ENCODE measurements at regions not wholly inside any gene's neighbourhood (a gene's known extent, or its start where the extent isn't known, plus 50 kb on each side); places are given as distances from the start of the nearest gene placed in this dataset.

GRCh38 chr5:118698774-118699173, 289.6 kb downstream of the DTWD2 start:
- no peak for DNase-seq (ENCODE audit: low spot score)
- TF ChIP-seq, protein P1, sequence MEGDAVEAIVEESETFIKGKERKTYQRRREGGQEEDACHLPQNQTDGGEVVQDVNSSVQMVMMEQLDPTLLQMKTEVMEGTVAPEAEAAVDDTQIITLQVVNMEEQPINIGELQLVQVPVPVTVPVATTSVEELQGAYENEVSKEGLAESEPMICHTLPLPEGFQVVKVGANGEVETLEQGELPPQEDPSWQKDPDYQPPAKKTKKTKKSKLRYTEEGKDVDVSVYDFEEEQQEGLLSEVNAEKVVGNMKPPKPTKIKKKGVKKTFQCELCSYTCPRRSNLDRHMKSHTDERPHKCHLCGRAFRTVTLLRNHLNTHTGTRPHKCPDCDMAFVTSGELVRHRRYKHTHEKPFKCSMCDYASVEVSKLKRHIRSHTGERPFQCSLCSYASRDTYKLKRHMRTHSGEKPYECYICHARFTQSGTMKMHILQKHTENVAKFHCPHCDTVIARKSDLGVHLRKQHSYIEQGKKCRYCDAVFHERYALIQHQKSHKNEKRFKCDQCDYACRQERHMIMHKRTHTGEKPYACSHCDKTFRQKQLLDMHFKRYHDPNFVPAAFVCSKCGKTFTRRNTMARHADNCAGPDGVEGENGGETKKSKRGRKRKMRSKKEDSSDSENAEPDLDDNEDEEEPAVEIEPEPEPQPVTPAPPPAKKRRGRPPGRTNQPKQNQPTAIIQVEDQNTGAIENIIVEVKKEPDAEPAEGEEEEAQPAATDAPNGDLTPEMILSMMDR (IDR thresholded peaks at IDR 0.05; ENCODE audit: borderline replicate concordance, control extremely low read depth, extremely low read depth, insufficient read depth, missing control alignments): no peak
- in situ Hi-C loops (cut with MboI; ENCODE audit: low sequenced_read_pairs, unreplicated experiment): no loop called here

- TF ChIP-seq, protein P1 (IDR thresholded peaks at IDR 0.05; ENCODE audit: borderline replicate concordance, control extremely low read depth, extremely low read depth, insufficient read depth, missing control alignments): no peak
- in situ Hi-C loops (cut with MboI; ENCODE audit: low sequenced_read_pairs, unreplicated experiment): no loop called here
- DNase-seq (ENCODE audit: low spot score): no peak
Observed at GRCh38 chr5:118696076-118696475, 292.3 kb downstream of the DTWD2 start.

- no peak for DNase-seq (ENCODE audit: low spot score)
- in situ Hi-C loops (cut with MboI; ENCODE audit: low sequenced_read_pairs, unreplicated experiment): no loop called here
- TF ChIP-seq, protein P1 (IDR thresholded peaks at IDR 0.05; ENCODE audit: borderline replicate concordance, control extremely low read depth, extremely low read depth, insufficient read depth, missing control alignments): no peak
Observed at GRCh38 chr5:118692811-118693342, 295.5 kb downstream of the DTWD2 start.

DNA sequence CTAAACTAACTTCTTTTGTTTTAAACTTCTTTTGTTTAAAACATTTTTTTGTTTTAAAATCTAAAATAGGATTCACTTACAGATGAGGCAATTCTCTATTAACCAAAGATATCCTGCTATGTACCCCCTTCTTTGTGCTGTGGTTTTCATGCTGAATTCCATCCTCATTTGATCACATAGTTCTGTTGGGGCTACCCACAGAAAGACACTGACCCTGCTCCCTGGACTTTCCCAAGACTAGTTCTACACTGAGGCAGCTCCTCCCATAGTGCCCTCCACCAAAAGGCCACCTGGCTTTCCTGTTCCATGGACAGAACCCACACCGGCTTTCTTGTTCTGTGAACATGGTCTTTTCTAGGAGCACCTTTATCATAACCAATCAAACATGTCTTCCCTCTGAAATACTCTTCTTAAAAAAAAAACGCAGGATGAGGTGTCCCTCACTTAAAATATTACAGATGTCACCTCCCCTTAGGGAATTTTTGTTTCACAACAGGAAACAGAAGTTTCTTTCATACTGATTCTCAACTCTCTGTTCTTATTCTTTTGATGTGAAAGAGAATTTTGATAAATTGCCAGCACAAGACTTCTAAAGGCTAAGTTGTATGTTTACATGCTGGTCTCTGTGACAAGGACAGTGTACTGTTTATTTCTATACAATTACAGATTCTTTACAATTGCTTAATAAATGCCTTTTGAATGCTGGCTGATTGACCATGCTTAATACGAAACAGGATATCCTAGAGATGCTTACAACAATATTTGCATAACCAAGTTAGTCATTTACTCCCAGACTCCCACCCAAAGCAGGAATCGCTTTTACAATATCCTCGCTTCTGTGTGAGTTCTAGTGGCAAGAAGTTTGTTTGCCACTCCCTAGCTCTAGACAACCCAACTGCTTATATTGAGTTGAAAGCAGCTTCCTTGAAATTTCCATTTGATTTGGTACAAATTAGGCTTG, 300.4 kb downstream of the DTWD2 start:
- no peak for DNase-seq (ENCODE audit: low spot score)
- in situ Hi-C loops (cut with MboI; ENCODE audit: low sequenced_read_pairs, unreplicated experiment): no loop called here
- TF ChIP-seq, protein P1 (IDR thresholded peaks at IDR 0.05; ENCODE audit: borderline replicate concordance, control extremely low read depth, extremely low read depth, insufficient read depth, missing control alignments): no peak

DNA sequence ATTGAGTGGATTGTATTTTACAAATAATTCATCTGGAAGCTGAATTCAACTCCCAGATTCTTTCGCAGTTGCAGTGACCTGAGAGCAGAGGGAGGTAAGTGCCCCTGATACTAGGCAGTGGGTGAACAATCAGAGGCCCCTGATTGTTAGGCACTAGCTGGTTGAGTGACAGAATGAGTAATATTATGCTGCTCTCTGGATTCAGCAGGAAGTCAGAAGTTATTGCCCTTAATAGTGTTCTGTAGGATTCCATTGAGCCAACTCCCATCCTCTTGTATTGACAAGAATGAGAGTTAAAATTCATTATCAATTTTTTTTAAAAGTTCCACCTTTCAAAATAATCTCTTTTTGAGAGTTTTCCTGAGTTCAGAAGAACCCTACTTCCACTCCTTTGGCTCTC, 301.2 kb downstream of the DTWD2 start:
- TF ChIP-seq, protein P1 (IDR thresholded peaks at IDR 0.05; ENCODE audit: borderline replicate concordance, control extremely low read depth, extremely low read depth, insufficient read depth, missing control alignments): no peak
- DNase-seq (ENCODE audit: low spot score): no peak
- in situ Hi-C loops (cut with MboI; ENCODE audit: low sequenced_read_pairs, unreplicated experiment): no loop called here

DNA sequence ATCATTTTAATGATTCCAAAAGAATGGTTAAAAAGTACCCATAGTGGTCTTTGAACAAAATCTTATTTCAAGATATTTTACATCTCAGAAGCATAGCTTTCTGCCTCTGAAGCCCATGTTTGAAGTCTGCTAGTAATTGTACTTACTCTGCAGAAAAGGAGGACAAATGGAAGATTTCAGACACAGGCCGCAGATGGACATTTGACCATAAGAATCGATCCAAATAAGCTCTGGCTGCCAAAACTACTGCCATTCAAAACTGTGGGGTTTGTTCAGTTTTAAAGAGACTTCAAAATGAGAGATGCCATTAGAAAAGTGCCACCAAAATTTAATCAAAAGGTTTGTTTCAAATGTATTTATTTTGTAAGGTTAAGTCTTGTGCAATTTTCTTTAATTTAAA, 306.7 kb downstream of the DTWD2 start:
- no peak for DNase-seq (ENCODE audit: low spot score)
- TF ChIP-seq, protein P1 (IDR thresholded peaks at IDR 0.05; ENCODE audit: borderline replicate concordance, control extremely low read depth, extremely low read depth, insufficient read depth, missing control alignments): no peak
- in situ Hi-C loops (cut with MboI; ENCODE audit: low sequenced_read_pairs, unreplicated experiment): no loop called here
